Natural killer cell (primary cell): ENCODE measurements at regions not wholly inside any gene's neighbourhood (a gene's known extent, or its start where the extent isn't known, plus 50 kb on each side); places are given as distances from the start of the nearest gene placed in this dataset.

Experiments
- ATAC-seq, 3 donors: fragments of 150-1000 bp in 2 of 3; fragments of 200-7000 bp in 1 of 3; cut with Tn5 transposase; 1 replicate in 1 of 3; 2 replicates in 2 of 3; pipeline ENCODE4 v1.10.0; 2021; ENCODE audit warnings: mild to moderate bottlenecking in 2 of 3, moderate library complexity in 2 of 3
- DNase-seq, 2 donors: peaks; one replicate each; pipeline versions ENCODE4 v3.0.0 to v3.0.0-alpha.2; 2013 to 2021; ENCODE audit warnings: mixed read lengths in 1 of 2
- H3K27ac ChIP-seq: one replicate; pipeline ENCODE4 v1.5.1; 2013; ENCODE audit warnings: mild to moderate bottlenecking, low read length
- H3K27me3 ChIP-seq: one replicate; pipeline ENCODE4 v1.6.1; 2013; ENCODE audit warnings: low read length; ENCODE audit not compliant: control insufficient read depth, insufficient read depth
- H3K36me3 ChIP-seq: one replicate; pipeline ENCODE4 v1.6.1; 2013; ENCODE audit warnings: low read length; ENCODE audit not compliant: control insufficient read depth, insufficient read depth
- H3K4me1 ChIP-seq: one replicate; pipeline ENCODE4 v1.6.1; 2013; ENCODE audit warnings: low read length; ENCODE audit not compliant: control insufficient read depth, insufficient read depth
- H3K4me3 ChIP-seq: one replicate; pipeline ENCODE4 v1.5.1; 2013; ENCODE audit warnings: low read length
- H3K9me3 ChIP-seq: one replicate; pipeline ENCODE4 v1.6.1; 2013; ENCODE audit warnings: low read length; ENCODE audit not compliant: control insufficient read depth, insufficient read depth
- H3K27ac Mint-ChIP-seq, 2 donors: one replicate each; pipeline ENCODE4 v1.8.0; 2022; ENCODE audit warnings: mild to moderate bottlenecking in 2 of 2, mixed read lengths in 2 of 2, moderate library complexity in 1 of 2
- H3K27me3 Mint-ChIP-seq, 2 donors: one replicate each; pipeline ENCODE4 v1.8.0; 2022; ENCODE audit warnings: low read depth in 2 of 2, mixed read lengths in 2 of 2
- H3K36me3 Mint-ChIP-seq: one replicate; pipeline ENCODE4 v1.8.0; 2022; ENCODE audit warnings: mixed read lengths
- H3K4me1 Mint-ChIP-seq, 2 donors: one replicate each; pipeline ENCODE4 v1.8.0; 2022; ENCODE audit warnings: mixed read lengths in 2 of 2
- H3K4me3 Mint-ChIP-seq: one replicate; pipeline ENCODE4 v1.8.0; 2022; ENCODE audit warnings: mild to moderate bottlenecking, moderate library complexity, mixed read lengths
- H3K9me3 Mint-ChIP-seq, 2 donors: one replicate each; pipeline ENCODE4 v1.8.0; 2022; ENCODE audit warnings: mixed read lengths in 2 of 2
- CTCF ChIP-seq: fragments of 200-600 bp; IDR thresholded peaks from one replicate; pipeline ENCODE4 v1.8.0; 2022; ENCODE audit warnings: antibody characterized with exemption
- WGBS: methylation state at CpG from one replicate; pipeline ENCODE4 v1.1.7; 2013; ENCODE audit warnings: missing lambda C conversion rate; ENCODE audit not compliant: insufficient coverage; 5-methylcytosine and 5-hydroxymethylcytosine counted together
- intact Hi-C: fragments of 100-400 bp; cut with micrococcal nuclease; formaldehyde crosslinking; loops from one replicate; pipeline ENCODE4 v1.14.2; 2022

DNA sequence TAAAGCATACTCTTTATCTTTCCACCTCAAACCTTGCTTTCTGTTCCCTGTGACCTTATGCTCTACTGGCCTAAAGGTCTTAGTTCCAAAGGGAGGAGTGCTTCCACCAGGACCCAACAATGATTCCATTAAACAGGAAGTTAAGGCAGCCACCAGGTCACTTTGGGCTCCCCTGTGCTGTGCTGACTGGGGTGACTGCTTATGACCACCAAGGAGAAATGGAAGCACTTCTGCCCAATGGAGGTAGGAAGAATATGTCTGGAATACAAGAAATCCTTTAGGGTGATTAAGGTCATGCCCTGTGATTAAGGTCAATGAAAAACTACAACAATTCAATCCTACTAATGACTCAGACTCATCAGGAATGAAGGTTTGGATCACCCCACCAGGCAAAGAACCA, 233.8 kb upstream of the CDH11 start:
- no peak overlapping the region for H3K4me3 Mint-ChIP-seq
- no peak for TF ChIP-seq CTCF
- no peaks in the 10 kb centered on the region for H3K9me3 ChIP-seq

DNA sequence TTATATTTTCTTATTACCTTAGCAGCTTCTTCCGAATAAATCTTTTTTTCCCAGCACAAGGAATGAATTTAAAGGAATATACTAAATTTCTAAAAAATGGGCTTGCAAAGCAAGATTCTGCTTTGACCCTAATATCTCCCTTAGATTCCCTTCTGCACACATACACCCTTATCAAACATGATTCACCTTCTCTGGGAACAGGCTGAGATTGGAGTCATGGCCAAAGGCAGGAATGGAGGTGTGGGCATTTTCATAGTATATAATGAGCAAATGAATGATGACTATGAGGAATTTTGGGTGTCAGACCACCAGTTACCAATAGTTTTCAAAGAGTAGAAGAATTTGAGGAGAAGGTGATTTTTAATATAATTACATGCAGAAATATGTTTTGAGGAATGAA, 231.3 kb upstream of the CDH11 start:
- no CpG with 5 or more reads among the region's 1 CpG for WGBS
- H3K4me3 ChIP-seq: no peak overlapping the region
- Mint-ChIP-seq H3K9me3 (peaks cover 0 to 5% of the 10 kb centered on the region in 2 donors), H3K27me3 (no peaks in the 10 kb centered on the region), H3K27ac (no peak overlapping the region), H3K4me1 (no peaks in the 10 kb centered on the region), H3K4me3 (no peak overlapping the region), H3K36me3 (no peaks in the 10 kb centered on the region)
- ATAC-seq: no peak
- no peaks in the 10 kb centered on the region for H3K4me1 ChIP-seq
- intact Hi-C loops: no loop called here
- TF ChIP-seq CTCF: no peak
- H3K27ac ChIP-seq: no peak overlapping the region
- no peaks in the 10 kb centered on the region for H3K27me3 ChIP-seq
- no peak for DNase-seq
- no peaks in the 10 kb centered on the region for H3K9me3 ChIP-seq
- H3K36me3 ChIP-seq: no peaks in the 10 kb centered on the region

More for the DNA sequence above, 233.8 kb upstream of the CDH11 start:
- no peaks in the 10 kb centered on the region for H3K27me3 Mint-ChIP-seq
- Histone ChIP-seq H3K27ac (no peak overlapping the region), H3K4me3 (no peak overlapping the region), H3K4me1 (no peaks in the 10 kb centered on the region), H3K27me3 (no peaks in the 10 kb centered on the region), H3K36me3 (no peaks in the 10 kb centered on the region)
- DNase-seq (no peak), ATAC-seq (no peak)
- peaks cover 0 to 5% of the 10 kb centered on the region in 2 donors for H3K9me3 Mint-ChIP-seq
- intact Hi-C loops: no loop called here
- H3K27ac Mint-ChIP-seq: no peak overlapping the region
- no peaks in the 10 kb centered on the region for H3K36me3 Mint-ChIP-seq
- H3K4me1 Mint-ChIP-seq: no peaks in the 10 kb centered on the region

DNA sequence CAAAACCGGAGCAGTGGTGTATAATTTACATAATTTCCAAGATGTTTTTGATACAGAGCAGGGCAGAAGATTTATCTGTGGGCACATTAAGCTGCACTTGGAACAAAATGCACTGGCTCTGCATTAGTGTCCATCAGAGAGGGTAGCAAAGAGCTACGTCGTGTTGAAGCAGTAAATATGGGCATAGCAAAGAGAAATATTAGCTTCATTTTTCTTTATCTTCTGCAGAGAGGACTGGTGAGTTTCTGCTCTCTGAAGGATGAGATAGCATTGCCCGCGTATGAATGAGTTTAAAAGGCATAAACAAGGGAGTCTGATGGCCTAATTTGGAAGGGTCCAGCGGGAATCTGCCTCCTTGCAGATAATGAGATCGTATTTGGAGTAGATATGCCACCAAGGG, 227.8 kb upstream of the CDH11 start:
- Mint-ChIP-seq H3K27ac (no peak overlapping the region), H3K27me3 (no peaks in the 10 kb centered on the region), H3K36me3 (no peaks in the 10 kb centered on the region), H3K4me1 (no peaks in the 10 kb centered on the region), H3K9me3 (peaks cover 4 to 7% of the 10 kb centered on the region in 2 donors), H3K4me3 (no peak overlapping the region)
- WGBS: 85% methylated on average over 7 of the region's 7 CpGs
- Histone ChIP-seq H3K36me3 (no peaks in the 10 kb centered on the region), H3K9me3 (no peaks in the 10 kb centered on the region), H3K27me3 (no peaks in the 10 kb centered on the region), H3K27ac (no peak overlapping the region), H3K4me1 (no peaks in the 10 kb centered on the region), H3K4me3 (no peak overlapping the region)
- no peak for DNase-seq
- intact Hi-C loops: no loop called here
- no peak for TF ChIP-seq CTCF
- no peak for ATAC-seq

- H3K9me3 ChIP-seq: no peaks in the 10 kb centered on the region
- Mint-ChIP-seq H3K9me3 (peaks cover 4 to 12% of the 10 kb centered on the region in 2 donors), H3K4me1 (no peaks in the 10 kb centered on the region), H3K4me3 (no peak overlapping the region), H3K36me3 (no peaks in the 10 kb centered on the region), H3K27ac (no peak overlapping the region), H3K27me3 (no peaks in the 10 kb centered on the region)
- intact Hi-C loops: no loop called here
- no peaks in the 10 kb centered on the region for H3K4me1 ChIP-seq
- TF ChIP-seq CTCF: no peak
- H3K27ac ChIP-seq: no peak overlapping the region
- no CpG with 5 or more reads among the region's 2 CpGs for WGBS
- no peak for DNase-seq
- no peak for ATAC-seq
- H3K27me3 ChIP-seq: no peaks in the 10 kb centered on the region
- no peaks in the 10 kb centered on the region for H3K36me3 ChIP-seq
- no peak overlapping the region for H3K4me3 ChIP-seq
These were observed 221.7 kb upstream of the CDH11 start for GRCh38 chr16:65343556-65343955.
